GM12875 (cell line): ENCODE measurements at regions not wholly inside any gene's neighbourhood (a gene's known extent, or its start where the extent isn't known, plus 50 kb on each side); places are given as distances from the start of the nearest gene placed in this dataset.

ENCODE experiments used
- H3K4me3 ChIP-seq: one replicate; pipeline ENCODE4 v1.5.1; 2011; ENCODE audit warnings: low read depth, low read length, control low read depth
- CTCF ChIP-seq: IDR thresholded peaks from 2 replicates; pipeline ENCODE4 v1.5.1; 2011; ENCODE audit warnings: low read depth, mild to moderate bottlenecking, control low read depth, inconsistent platforms, low read length, moderate library complexity, borderline replicate concordance; ENCODE audit not compliant: insufficient read depth

GRCh38 chr14:38432186-38432585 is 176.3 kb upstream of the CLEC14A start:
- H3K4me3 ChIP-seq, result no peak overlapping the region
- no peak for TF ChIP-seq CTCF

GRCh38 chr14:38431156-38431555 is 175.3 kb upstream of the CLEC14A start:
- no peak for TF ChIP-seq CTCF
- no peak overlapping the region for H3K4me3 ChIP-seq

- H3K4me3 ChIP-seq, result no peak overlapping the region
- no peak for TF ChIP-seq CTCF
Observed at GRCh38 chr14:38430522-38430921, 174.6 kb upstream of the CLEC14A start.

GRCh38 chr14:38425324-38425976 is 169.6 kb upstream of the CLEC14A start:
- no peak for TF ChIP-seq CTCF
- H3K4me3 ChIP-seq, result no peak overlapping the region

- H3K4me3 ChIP-seq, result no peak overlapping the region
- no peak for TF ChIP-seq CTCF
Observed at GRCh38 chr14:38420048-38420447, 164.2 kb upstream of the CLEC14A start.

- H3K4me3 ChIP-seq, result no peak overlapping the region
- TF ChIP-seq CTCF, result no peak
Observed at GRCh38 chr14:38419579-38419978, 163.7 kb upstream of the CLEC14A start.

GRCh38 chr14:38412654-38413053 is 156.8 kb upstream of the CLEC14A start:
- TF ChIP-seq CTCF, result no peak

More at GRCh38 chr14:38412654-38413053, 156.8 kb upstream of the CLEC14A start:
- no peak overlapping the region for H3K4me3 ChIP-seq
